Activated T-helper 1 cell treated with anti-CD3 and anti-CD28 coated beads, Interleukin-12 subunit alpha, Interleukin-12 subunit beta, Interleukin-2, Interleukin-4 antibody, amounts not matched to agents 30 ng/mL and 10 ng/mL and 1 ng/mL, durations not matched to agents 14 hours and 24 hours and 36 hours (primary cell): ENCODE measurements at regions not wholly inside any gene's neighbourhood (a gene's known extent, or its start where the extent isn't known, plus 50 kb on each side); places are given as distances from the start of the nearest gene placed in this dataset.

Source experiments
- DNase-seq: peaks from one replicate; pipeline ENCODE4 v3.0.0; 2021; ENCODE audit warnings: low spot score
- H3K27ac Mint-ChIP-seq: one replicate; pipeline ENCODE4 v1.8.0; 2021; ENCODE audit warnings: mild to moderate bottlenecking, mixed read lengths
- H3K27me3 Mint-ChIP-seq: one replicate; pipeline ENCODE4 v1.8.0; 2022; ENCODE audit warnings: mild to moderate bottlenecking, moderate library complexity, mixed read lengths; ENCODE audit not compliant: insufficient read depth
- H3K36me3 Mint-ChIP-seq: one replicate; pipeline ENCODE4 v1.8.0; 2021; ENCODE audit warnings: low read depth, mixed read lengths
- H3K4me1 Mint-ChIP-seq: one replicate; pipeline ENCODE4 v1.8.0; 2021; ENCODE audit warnings: low read depth, mixed read lengths
- H3K4me3 Mint-ChIP-seq: one replicate; pipeline ENCODE4 v1.8.0; 2021; ENCODE audit warnings: mild to moderate bottlenecking, moderate library complexity, mixed read lengths
- H3K9me3 Mint-ChIP-seq: one replicate; pipeline ENCODE4 v1.8.0; 2021; ENCODE audit warnings: mixed read lengths
- intact Hi-C: fragments of 100-400 bp; cut with micrococcal nuclease; formaldehyde crosslinking; loops from one replicate; pipeline ENCODE4 v1.15.1; 2024

- Mint-ChIP-seq H3K27me3 (peaks cover 4% of the 10 kb centered on the region), H3K36me3 (no peaks in the 10 kb centered on the region), H3K27ac (no peak overlapping the region), H3K9me3 (no peaks in the 10 kb centered on the region), H3K4me3 (no peak overlapping the region), H3K4me1 (no peaks in the 10 kb centered on the region)
- DNase-seq = no peak
- intact Hi-C loops = no loop called here
These were observed 563.0 kb downstream of the SOX6 start for GRCh38 chr11:15793043-15793996.

GRCh38 chr11:15794361-15795150, 561.8 kb downstream of the SOX6 start:
- Mint-ChIP-seq H3K4me3 (no peak overlapping the region), H3K9me3 (no peaks in the 10 kb centered on the region), H3K27me3 (peaks cover 4% of the 10 kb centered on the region), H3K36me3 (no peaks in the 10 kb centered on the region), H3K27ac (peak overlapping the region; percentile 1), H3K4me1 (no peaks in the 10 kb centered on the region)
- intact Hi-C loops = no loop called here
- DNase-seq = no peak

- intact Hi-C loops = no loop called here
- H3K4me1 Mint-ChIP-seq = peaks cover 7% of the 10 kb centered on the region
- no peak overlapping the region for H3K4me3 Mint-ChIP-seq
- no peak overlapping the region for H3K27ac Mint-ChIP-seq
- no peaks in the 10 kb centered on the region for H3K9me3 Mint-ChIP-seq
- no peaks in the 10 kb centered on the region for H3K36me3 Mint-ChIP-seq
- H3K27me3 Mint-ChIP-seq = peaks cover 4% of the 10 kb centered on the region
- no peak for DNase-seq
These were observed 561.0 kb downstream of the SOX6 start for GRCh38 chr11:15795378-15795777.

GRCh38 chr11:15800111-15800800, 556.1 kb downstream of the SOX6 start:
- no peak overlapping the region for H3K4me3 Mint-ChIP-seq

GRCh38 chr11:15801126-15801525, 555.2 kb downstream of the SOX6 start:
- H3K9me3 Mint-ChIP-seq = peaks cover 3% of the 10 kb centered on the region
- H3K4me1 Mint-ChIP-seq = peaks cover 7% of the 10 kb centered on the region
- intact Hi-C loops = loop anchor here (2.0 kb wide), 1 partner anchor 18 kb away; no protein-coding TSS in a partner anchor
- H3K4me3 Mint-ChIP-seq = no peak overlapping the region
- DNase-seq = no peak
- H3K36me3 Mint-ChIP-seq = no peaks in the 10 kb centered on the region
- H3K27ac Mint-ChIP-seq = no peak overlapping the region
- no peaks in the 10 kb centered on the region for H3K27me3 Mint-ChIP-seq

More at GRCh38 chr11:15800111-15800800, 556.1 kb downstream of the SOX6 start:
- H3K27ac Mint-ChIP-seq = peak overlapping the region; percentile 48
- no peak for DNase-seq
- intact Hi-C loops = loop anchor here (2.0 kb wide), 1 partner anchor 19 kb away; no protein-coding TSS in a partner anchor
- H3K4me1 Mint-ChIP-seq = peaks cover 7% of the 10 kb centered on the region
- peaks cover 3% of the 10 kb centered on the region for H3K9me3 Mint-ChIP-seq
- no peaks in the 10 kb centered on the region for H3K36me3 Mint-ChIP-seq
- no peaks in the 10 kb centered on the region for H3K27me3 Mint-ChIP-seq

- intact Hi-C loops = loop anchor here (2.0 kb wide), 1 partner anchor 17 kb away; no protein-coding TSS in a partner anchor
- Mint-ChIP-seq H3K27ac (no peak overlapping the region), H3K4me3 (no peak overlapping the region), H3K4me1 (peaks cover 7% of the 10 kb centered on the region), H3K27me3 (no peaks in the 10 kb centered on the region), H3K9me3 (peaks cover 3% of the 10 kb centered on the region), H3K36me3 (no peaks in the 10 kb centered on the region)
- DNase-seq = no peak
These were observed 554.7 kb downstream of the SOX6 start for GRCh38 chr11:15801616-15802015.

- intact Hi-C loops = no loop called here
- no peak for DNase-seq
- Mint-ChIP-seq H3K4me1 (no peaks in the 10 kb centered on the region), H3K27ac (no peak overlapping the region), H3K27me3 (no peaks in the 10 kb centered on the region), H3K36me3 (no peaks in the 10 kb centered on the region), H3K9me3 (peaks cover 3% of the 10 kb centered on the region), H3K4me3 (no peak overlapping the region)
These were observed 550.6 kb downstream of the SOX6 start for GRCh38 chr11:15805726-15806125.

- Mint-ChIP-seq H3K9me3 (no peaks in the 10 kb centered on the region), H3K36me3 (no peaks in the 10 kb centered on the region), H3K4me3 (no peak overlapping the region), H3K27me3 (no peaks in the 10 kb centered on the region), H3K27ac (no peak overlapping the region), H3K4me1 (no peaks in the 10 kb centered on the region)
- no peak for DNase-seq
- intact Hi-C loops = no loop called here
These were observed 550.1 kb downstream of the SOX6 start for GRCh38 chr11:15806217-15806616.

GRCh38 chr11:15807827-15808226, 548.5 kb downstream of the SOX6 start:
- Mint-ChIP-seq H3K4me1 (no peaks in the 10 kb centered on the region), H3K36me3 (no peaks in the 10 kb centered on the region), H3K9me3 (no peaks in the 10 kb centered on the region), H3K4me3 (no peak overlapping the region), H3K27me3 (no peaks in the 10 kb centered on the region), H3K27ac (no peak overlapping the region)
- DNase-seq = no peak
- intact Hi-C loops = no loop called here

GRCh38 chr11:15810082-15810481, 546.3 kb downstream of the SOX6 start:
- intact Hi-C loops = no loop called here
- no peaks in the 10 kb centered on the region for H3K27me3 Mint-ChIP-seq
- H3K36me3 Mint-ChIP-seq = no peaks in the 10 kb centered on the region
- no peaks in the 10 kb centered on the region for H3K9me3 Mint-ChIP-seq
- H3K4me3 Mint-ChIP-seq = no peak overlapping the region
- DNase-seq = no peak
- H3K27ac Mint-ChIP-seq = no peak overlapping the region
- H3K4me1 Mint-ChIP-seq = no peaks in the 10 kb centered on the region

- H3K27me3 Mint-ChIP-seq = no peaks in the 10 kb centered on the region
- H3K36me3 Mint-ChIP-seq = no peaks in the 10 kb centered on the region
- no peak for DNase-seq
These were observed 545.8 kb downstream of the SOX6 start for GRCh38 chr11:15810525-15810924.

GRCh38 chr11:15815246-15816195, 540.8 kb downstream of the SOX6 start:
- Mint-ChIP-seq H3K27ac (no peak overlapping the region), H3K27me3 (no peaks in the 10 kb centered on the region), H3K4me1 (peaks cover 15% of the 10 kb centered on the region), H3K4me3 (no peak overlapping the region), H3K9me3 (peaks cover 3% of the 10 kb centered on the region), H3K36me3 (no peaks in the 10 kb centered on the region)
- intact Hi-C loops = loop anchor here (5.0 kb wide), 1 partner anchor 1087 kb away; no protein-coding TSS in a partner anchor
- no peak for DNase-seq

More at GRCh38 chr11:15810525-15810924, 545.8 kb downstream of the SOX6 start:
- H3K9me3 Mint-ChIP-seq = no peaks in the 10 kb centered on the region
- intact Hi-C loops = no loop called here
- no peak overlapping the region for H3K4me3 Mint-ChIP-seq
- no peak overlapping the region for H3K27ac Mint-ChIP-seq
- H3K4me1 Mint-ChIP-seq = no peaks in the 10 kb centered on the region
